HG03571 (cell line): ENCODE measurements at regions not wholly inside any gene's neighbourhood (a gene's known extent, or its start where the extent isn't known, plus 50 kb on each side); places are given as distances from the start of the nearest gene placed in this dataset.
A peak's percentile ranks its signal among the peaks of the same experiment; 100 is the strongest.

Experiments
- ATAC-seq: cut with Tn5 transposase; IDR thresholded peaks from one replicate; pipeline ENCODE4 v1.9.1; 2021; ENCODE audit not compliant: unreplicated experiment

DNA sequence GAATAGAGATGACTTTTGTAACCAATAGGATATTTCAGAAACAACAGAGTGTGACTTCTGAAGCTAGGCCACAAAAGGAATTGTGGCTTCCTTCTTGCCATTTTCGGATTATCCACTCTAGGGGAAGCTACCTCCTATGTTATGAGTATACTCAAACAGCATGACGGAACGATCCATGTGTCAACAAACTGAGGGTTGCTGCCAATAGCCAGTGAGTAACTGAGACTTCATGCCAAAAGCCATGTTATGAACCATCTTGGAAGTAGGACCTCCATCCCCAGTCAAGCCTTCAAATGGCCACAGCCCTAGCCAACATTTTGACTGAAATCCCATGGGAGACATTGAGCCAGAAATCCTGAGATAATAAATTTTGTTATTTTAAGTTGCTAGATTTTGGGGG, 69.0 kb upstream of the IL6 start:
- no peak for ATAC-seq

DNA sequence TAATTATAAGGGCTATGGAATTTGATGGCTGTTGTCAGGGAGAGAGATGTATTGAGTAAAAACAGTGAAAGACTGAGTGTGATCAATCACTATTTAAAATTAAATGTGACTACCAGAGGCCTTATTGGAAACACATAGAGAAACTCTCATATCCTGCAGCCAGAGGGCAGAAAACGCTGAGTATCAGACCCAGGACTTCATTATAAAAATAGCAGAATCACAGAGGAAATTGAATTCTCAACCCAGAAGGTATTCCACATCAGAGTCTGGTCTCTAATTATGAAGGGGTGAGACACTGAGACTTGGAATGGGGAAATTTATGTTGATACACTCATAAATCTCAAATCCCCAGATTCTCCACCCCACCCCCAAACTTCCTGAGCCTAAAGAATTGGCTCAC, 69.5 kb upstream of the IL6 start:
- ATAC-seq: no peak

DNA sequence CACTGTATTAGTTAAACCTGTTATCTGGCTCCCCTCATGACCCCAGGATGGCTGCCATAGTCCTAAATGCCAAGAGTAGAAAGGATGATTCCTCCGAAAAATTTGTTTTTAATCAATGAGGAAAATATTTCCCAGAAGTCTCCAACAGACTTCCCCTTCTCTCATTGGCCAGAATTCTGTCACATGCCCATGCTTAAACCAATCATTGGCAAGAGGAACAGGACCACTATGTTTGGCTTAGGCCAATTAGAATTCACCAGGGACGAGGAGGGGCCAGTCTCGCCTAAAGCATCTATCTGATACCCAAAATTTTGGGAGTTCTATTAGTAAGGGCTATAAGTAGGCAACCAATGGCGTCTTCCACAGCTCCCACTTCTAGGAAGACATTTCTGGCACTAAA, 71.2 kb upstream of the IL6 start:
- ATAC-seq: no peak

DNA sequence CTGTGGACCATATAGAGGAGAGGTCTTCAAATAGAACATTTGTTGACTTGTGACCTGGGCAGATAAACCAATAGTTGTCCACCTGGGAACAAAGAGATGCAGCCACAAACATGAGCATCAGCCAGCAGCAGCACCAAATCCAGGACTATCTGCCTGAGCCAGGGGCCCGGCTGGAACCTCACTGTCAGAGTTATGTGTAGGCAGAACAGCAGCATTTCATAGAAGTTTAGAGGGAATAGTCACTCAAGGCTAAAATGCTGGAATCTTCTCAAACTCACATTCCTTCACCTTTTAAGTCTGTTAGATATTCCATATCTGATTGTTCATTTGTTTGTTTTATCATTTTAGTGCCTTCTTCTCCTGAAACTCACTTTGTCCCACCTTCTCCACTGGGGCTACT, 72.2 kb upstream of the IL6 start:
- no peak for ATAC-seq

DNA sequence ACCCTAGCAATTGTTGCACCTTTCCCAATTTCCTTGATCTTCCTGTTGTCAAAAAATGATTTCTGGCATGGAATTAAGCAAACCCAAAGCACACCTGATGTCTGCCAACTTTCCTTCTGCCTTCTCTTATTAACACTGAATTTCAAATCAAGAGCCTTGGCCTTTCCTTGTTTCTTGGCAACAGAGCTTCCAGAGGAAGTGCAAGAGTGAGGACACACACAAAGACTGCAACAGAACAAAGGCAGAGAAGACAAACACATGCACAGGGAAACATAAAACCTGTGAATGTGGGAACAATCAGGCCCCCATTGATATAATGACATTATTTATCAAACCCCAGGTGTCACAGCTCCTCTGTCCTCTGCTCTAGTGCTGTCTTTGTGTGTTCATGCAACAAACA, 73.0 kb upstream of the IL6 start:
- ATAC-seq: no peak

DNA sequence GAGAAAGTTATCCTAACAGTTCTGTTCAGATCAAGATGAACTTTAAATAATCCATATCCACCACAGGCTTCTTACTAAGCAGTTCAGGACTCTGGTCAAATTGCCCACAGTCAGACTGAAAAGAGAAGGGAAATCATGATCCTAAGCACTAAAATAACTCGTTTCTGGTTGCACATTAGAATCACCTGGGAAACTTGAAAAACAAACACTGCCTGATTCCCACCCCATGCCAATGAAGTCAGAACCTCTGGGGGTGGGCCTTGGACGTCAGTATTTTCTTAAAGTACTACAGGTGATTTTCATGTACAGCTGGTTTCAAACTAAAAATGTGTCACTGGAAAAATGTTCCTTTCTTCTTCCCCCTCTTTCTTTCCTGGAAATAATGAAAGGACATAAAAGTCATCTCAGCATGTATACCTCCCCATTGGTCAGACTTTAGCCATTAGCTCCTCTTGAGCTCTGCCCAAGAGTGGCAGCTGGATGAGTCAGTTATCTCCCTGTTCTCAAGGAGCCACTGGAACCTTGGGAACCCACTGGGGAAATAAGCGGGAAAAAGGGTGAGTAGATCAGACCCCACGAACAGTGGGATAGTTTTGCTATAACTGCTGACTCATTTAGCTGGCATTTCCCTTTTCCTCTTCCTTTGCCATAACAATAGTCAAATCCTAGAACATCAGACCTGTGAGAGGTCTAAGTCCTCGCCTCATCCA, 75.3 kb upstream of the IL6 start:
- ATAC-seq: no peak

DNA sequence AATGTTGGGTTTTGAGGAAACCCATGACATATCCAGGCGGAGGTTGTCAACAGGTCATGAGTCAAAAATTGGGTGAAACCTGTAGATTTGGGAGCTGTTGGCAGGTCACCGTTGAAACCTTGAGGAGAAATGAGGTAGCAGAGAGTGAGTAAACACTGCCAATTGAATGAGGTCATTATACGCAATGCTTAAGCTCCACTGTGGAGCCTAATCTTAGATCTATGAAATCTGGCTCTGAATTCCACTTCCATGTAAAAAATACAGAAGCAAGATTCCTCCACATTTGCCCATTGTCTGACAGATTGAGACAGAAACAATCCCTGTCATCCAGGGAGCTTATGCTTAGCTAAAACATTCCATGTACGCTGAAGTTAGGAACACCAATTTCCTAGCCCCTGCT, 76.0 kb upstream of the IL6 start:
- ATAC-seq: no peak

DNA sequence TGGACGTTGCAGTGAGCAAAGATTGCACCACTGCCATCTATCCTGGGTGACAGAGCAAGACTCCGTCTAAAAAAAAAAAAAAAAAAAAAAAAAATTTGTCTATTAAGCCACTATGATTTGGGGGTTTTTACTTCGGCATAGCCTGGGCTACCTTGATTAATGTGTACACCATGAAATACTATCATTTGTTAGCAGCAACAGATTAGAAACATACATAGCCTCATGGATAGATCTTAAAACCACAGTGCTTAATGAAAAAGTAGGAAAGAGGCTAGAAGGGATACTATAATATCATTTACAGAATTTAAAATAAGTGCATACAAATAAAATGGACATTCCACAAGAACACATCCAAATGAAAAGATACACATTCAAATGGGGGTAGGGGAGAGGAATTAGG, 77.3 kb upstream of the IL6 start:
- no peak for ATAC-seq

DNA sequence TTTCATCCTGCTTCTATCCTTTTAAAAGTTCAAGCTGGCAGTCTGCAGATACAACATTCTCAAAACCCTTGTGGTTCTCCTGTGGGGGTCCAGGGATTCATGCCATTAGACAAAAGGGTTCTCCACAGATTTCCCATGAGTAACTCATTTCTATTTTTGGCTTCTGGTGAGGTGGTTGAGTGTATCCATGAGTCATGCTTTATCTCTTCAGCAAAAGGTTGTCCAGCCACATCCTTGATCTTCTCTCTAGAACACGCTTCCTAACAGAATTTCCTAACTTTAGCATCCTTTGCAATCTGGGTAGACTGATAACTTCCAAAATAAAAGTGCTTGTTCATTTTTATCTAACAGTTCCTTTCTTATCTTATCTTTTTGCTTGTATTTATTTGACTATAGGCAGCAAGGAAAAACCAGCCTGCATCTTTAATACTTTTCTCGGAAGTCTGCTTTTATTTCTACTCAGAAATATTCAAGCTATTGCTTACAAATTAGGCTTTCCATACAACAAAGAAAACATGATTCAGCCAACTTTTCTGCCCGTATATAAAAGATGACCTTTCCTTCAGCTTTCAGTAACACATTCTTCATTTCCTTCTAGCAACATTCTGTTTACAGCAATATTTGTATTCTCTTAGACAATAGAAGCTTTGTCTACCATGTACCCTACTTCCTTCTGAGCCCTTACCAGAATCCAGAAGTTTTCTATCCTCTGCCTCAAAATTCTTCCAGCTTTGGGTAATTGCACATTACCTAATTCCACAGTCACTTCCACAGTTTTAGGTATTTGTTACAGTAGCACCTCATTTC, 79.3 kb upstream of the IL6 start:
- no peak for ATAC-seq

DNA sequence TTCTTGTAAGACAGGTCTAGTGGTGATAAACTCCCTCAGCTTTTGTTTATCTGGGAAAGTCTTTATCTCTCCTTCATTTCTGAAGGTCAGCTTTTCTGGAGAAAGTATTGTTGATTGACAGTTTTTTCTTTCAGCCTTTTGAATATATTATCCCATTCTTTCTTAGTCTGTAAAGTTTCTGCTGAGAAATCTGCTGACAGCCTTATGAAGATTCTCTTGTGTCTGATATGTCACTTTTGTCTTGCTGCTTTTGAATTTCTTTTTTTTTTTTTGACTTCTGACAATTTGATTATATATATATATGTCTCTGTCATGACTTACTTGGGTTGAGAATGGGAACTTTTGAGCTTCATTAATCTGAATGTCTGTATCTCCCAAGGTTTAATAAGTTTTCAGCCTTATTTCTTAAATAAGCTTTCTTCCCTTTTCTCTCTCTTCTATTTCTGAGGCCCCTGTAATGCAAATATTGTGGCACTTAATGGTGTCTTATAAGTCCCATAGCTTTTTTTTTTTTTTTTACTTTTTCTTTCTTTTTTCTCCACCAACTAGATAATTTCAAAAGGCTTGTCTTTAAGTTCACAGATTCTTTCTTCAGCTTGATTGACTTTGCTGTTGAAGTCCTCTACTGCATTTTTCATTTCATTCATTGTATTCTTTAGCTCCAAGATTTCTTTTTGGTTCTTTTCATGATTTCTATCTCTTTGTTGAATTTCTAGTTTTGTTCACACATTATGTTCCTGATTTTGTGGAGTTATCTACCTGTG, 81.4 kb upstream of the IL6 start:
- no peak for ATAC-seq

DNA sequence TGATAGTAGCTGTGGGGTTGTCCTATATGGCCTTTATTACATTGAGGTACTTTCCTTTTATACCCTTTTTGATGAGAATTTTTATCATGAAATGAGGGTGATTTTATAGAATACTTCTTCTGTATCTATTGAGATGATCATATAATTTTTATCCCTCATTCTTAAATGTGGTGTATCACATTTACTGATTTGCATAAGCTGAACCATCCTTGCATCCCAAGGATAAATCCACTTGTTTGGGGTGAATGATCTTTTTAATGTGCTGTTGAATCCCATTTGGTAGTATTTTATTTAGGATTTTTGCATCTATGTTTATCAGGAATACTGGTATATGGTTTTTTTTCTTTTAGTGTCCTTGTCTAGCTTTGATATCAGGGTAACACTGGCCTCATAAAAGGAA, 84.5 kb upstream of the IL6 start:
- no peak for ATAC-seq

DNA sequence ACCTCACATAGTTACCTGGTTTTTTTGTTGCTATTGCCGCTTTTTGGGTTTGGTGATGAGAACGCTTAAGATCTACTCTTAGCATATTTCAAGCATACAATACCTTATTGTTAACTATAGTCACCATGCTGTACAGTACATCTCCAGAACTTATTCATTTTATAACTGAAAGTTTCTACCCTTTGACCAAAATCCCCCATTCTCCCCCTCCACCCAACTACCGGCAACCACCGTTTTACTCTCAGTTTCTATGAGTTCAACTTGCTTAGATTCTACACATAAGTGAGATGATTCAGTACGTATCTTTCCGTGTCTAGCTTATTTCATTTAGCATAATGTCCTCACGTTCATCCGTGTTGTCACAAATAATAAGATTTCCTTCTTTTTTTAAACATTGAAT, 86.7 kb upstream of the IL6 start:
- ATAC-seq: peak; percentile 98

DNA sequence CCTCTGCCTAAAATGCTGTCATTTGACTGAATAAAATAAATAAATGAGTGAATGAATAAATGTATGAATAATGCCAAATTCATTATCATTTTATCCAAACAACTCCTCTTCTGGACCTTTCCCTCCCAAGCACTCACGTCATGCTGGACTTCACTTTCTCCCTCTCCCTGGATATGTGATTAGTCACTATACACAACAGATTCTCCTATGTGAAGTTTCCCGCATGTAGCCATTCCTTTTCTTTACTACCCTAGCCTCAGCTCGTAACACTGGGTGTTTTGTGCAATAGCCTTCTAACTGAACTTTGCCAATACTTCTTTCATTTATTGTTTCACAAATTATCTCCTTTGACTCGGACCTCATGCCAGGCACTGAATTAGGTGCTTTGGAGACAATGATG, 87.6 kb upstream of the IL6 start:
- no peak for ATAC-seq

DNA sequence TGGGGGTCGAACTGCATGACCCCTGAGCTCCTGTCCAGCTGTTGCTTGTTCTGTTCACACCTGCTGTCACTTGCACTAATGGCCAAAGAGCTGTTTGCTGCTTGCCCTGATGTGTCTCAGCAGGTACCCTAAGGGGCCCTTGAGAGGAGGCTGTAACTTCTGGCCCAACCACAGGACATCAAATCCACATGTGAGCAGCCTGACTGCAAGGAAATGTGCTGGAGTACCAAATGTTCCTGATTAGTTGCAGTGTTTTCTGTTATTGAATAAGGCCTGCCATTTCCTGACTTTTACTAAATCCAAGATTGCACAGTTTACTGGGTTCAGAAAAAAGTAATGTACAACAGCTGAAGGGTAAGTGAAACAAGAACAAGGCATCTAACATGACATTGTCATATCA, 91.7 kb upstream of the IL6 start:
- no peak for ATAC-seq

DNA sequence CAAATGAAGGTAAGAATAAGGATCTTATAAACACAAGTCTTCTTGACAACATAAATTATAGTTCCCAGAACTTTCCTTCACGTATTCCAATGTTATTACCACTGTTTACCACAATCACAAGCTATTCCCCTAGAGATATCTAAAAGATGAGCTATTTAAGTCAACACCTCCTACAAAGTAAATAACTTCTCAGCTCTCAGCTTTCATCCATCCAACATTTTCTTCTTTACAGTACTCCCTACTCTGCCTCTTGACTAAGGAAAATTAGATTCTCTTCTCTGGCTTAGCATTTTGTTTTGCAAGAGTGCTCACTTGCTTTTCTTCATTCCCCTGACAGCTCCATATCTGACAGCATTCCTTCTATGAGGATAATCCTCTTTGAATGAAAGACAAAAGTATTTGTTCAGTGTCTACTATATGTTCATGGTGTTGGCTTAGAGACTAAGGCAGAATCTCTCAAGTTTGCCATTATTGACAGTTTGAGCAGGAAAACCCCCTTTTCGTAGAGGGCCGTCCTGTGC, 93.0 kb upstream of the IL6 start:
- ATAC-seq: no peak

DNA sequence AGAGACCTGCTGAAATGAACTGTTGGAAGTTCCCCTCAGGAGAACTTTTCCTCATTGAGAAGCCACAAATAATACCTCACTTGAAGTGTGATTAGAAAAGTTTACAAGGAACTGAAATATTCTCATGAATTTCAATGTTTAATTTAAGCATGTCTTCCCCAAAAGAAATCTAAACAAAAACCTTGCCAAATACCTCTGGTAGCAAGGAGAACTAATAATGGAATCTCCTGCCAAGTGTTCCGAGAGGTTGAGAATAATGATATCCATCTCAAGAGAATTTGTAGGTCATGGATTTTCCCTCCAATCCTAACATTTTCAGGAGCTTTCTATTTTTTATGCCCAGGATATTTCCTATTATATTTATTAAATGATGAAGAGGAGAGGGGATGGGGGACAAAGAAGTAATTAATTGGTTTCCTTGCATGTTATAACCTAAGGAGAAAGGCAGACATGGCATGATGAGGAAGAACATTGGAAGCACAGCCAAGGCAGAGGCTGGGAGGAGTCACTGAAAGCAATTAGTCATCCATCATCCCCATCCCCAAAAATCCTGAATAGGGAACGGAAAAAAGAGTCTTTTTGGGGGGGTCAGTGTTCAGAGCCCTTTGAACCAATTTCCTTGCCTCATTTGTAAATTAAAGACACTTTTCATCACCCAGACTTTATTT, 93.6 kb upstream of the IL6 start:
- ATAC-seq: no peak

DNA sequence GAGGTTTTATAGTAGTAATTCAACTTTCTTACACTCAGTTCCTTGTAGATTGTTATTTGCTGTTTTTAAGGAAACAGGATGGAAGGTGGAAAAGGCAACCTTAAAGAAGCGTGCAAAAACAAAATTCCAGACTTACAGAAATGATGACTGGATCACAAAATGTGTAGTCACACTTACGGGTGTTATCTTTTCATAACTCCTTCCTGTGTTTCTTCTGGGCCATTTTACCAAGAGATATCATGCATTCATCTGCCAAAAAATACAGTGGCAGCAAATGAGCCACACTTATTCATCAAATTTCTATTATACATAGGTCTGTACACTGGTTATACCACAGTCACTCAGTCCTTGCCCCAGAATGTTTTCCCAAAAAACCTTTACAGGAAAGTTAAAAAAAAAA, 94.3 kb upstream of the IL6 start:
- ATAC-seq: no peak

DNA sequence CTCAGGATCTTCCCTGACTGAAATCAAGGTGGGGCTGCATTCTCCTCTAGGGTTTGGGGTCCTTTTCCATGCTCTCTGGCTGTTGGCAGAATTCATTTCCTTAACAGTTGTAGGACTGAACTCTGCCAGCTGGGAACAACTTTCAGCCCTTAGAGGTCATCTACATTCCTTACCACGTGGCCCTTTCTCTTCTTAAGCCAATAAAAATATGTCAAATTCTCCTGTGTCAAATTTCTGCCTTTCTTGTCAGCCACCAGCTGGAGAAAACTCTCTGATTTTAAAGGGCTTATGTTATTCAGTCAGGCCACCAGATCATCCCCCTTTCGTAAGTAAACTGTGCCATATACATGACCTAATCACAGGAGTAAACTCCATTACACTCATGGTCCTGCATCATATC, 95.3 kb upstream of the IL6 start:
- ATAC-seq: no peak

DNA sequence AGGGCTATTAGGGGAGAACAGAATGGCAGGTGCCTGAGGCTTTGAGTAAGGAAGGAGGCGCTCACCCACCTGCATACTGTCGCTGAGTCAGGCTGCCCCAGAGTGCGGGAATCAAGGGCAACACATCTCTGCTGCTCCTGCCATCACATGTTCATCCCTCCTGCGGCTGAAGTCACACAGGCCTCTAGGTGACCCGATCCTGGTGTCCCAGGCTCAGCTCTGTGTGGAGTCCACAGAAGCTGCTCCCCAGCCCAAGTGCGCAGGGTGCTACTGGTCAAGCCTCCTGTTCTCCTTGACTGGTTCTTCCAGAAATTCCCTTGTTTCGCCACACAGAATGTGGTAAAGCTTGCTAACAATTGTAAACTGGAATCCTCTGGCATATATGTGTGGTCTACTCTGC, 96.9 kb upstream of the IL6 start:
- no peak for ATAC-seq

DNA sequence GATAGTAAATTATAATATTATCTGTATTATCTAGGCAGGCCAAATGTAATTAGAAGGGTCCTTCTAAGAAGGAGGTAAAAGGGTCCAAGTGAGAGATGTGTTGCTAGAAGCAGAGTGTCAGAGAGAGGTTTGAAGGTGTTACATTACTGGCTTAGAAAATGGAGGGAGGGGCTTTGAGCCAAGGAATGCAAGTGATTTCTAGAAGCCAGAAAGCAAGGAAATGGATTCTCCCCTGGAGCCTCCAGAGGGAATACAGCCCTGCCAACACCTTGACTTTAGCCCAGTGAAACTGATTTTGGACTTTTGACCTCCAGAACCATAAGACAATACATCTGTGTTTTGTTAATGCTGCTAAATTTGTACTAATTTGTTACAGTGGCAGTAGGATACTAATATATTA, 97.9 kb upstream of the IL6 start:
- no peak for ATAC-seq

DNA sequence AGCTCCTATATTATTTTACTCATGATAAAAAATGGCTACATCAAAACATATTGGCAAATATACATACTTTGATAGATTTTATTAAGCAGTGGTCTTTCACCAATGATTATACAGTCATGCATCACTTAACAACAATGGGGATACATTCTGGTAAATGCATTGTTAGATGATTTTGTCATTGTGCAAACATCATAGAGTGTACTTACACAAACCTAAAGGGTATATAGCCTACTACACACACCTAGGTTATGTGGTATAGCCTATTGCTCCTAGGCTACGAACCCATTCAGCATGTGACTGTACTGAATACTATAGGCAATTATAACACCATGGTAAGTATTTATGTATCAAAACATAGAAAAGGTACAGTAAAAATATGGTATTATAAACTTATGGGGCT, 98.9 kb upstream of the IL6 start:
- ATAC-seq: no peak
